ENCODE measurements at regions not wholly inside any gene's neighbourhood (a gene's known extent, or its start where the extent isn't known, plus 50 kb on each side); places are given as distances from the start of the nearest gene placed in this dataset.
"Not testable (repeated sequence)": the region's sequence is repeated elsewhere in the genome, so short reads cannot be mapped to it uniquely, and the experiment has no call there.

GRCh38 chr12:128111333-128111732, 155.6 kb upstream of the TMEM132C start:
- no peak for DNase-seq (ENCODE audit: low read depth in 2 of 2)

- DNase-seq (ENCODE audit: low read depth in 2 of 2), result no peak
These were observed 155.0 kb upstream of the TMEM132C start for GRCh38 chr12:128111951-128112350.

- DNase-seq (ENCODE audit: low read depth in 2 of 2), result not testable (repeated sequence)
These were observed 153.7 kb upstream of the TMEM132C start for GRCh38 chr12:128113250-128113649.

GRCh38 chr12:128114485-128114884, 152.5 kb upstream of the TMEM132C start:
- DNase-seq (ENCODE audit: low read depth in 2 of 2), result no peak

GRCh38 chr12:128116537-128116936, 150.4 kb upstream of the TMEM132C start:
- no peak for DNase-seq (ENCODE audit: low read depth in 2 of 2)

GRCh38 chr12:128120035-128120434, 146.9 kb upstream of the TMEM132C start:
- no peak for DNase-seq (ENCODE audit: low read depth in 2 of 2)

GRCh38 chr12:128121424-128121823, 145.5 kb upstream of the TMEM132C start:
- DNase-seq (ENCODE audit: low read depth in 2 of 2), result no peak

- DNase-seq (ENCODE audit: low read depth in 2 of 2), result no peak
These were observed 143.9 kb upstream of the TMEM132C start for GRCh38 chr12:128123096-128123495.

GRCh38 chr12:128131955-128132354, 135.0 kb upstream of the TMEM132C start:
- DNase-seq (ENCODE audit: low read depth in 2 of 2), result no peak

- DNase-seq (ENCODE audit: low read depth in 2 of 2), result no peak
These were observed 133.5 kb upstream of the TMEM132C start for GRCh38 chr12:128133321-128134073.

- DNase-seq (ENCODE audit: low read depth in 2 of 2), result no peak
These were observed 129.8 kb upstream of the TMEM132C start for GRCh38 chr12:128137140-128137539.

GRCh38 chr12:128138125-128138524, 128.8 kb upstream of the TMEM132C start:
- DNase-seq (ENCODE audit: low read depth in 2 of 2), result no peak

GRCh38 chr12:128140551-128140950, 126.4 kb upstream of the TMEM132C start:
- DNase-seq (ENCODE audit: low read depth in 2 of 2), result no peak

GRCh38 chr12:128150961-128151360, 116.0 kb upstream of the TMEM132C start:
- no peak for DNase-seq (ENCODE audit: low read depth in 2 of 2)

GRCh38 chr12:128155571-128155970, 111.4 kb upstream of the TMEM132C start:
- DNase-seq (ENCODE audit: low read depth in 2 of 2), result no peak

- DNase-seq (ENCODE audit: low read depth in 2 of 2), result no peak
These were observed 103.9 kb upstream of the TMEM132C start for GRCh38 chr12:128163086-128163485.

- DNase-seq (ENCODE audit: low read depth in 2 of 2), result no peak
These were observed 102.4 kb upstream of the TMEM132C start for GRCh38 chr12:128164533-128164932.

GRCh38 chr12:128165387-128165786, 101.6 kb upstream of the TMEM132C start:
- DNase-seq (ENCODE audit: low read depth in 2 of 2), result no peak

- DNase-seq (ENCODE audit: low read depth in 2 of 2), result no peak
These were observed 98.7 kb upstream of the TMEM132C start for GRCh38 chr12:128168273-128168672.

GRCh38 chr12:128170181-128170580, 96.8 kb upstream of the TMEM132C start:
- no peak for DNase-seq (ENCODE audit: low read depth in 2 of 2)

GRCh38 chr12:128178565-128178964, 88.4 kb upstream of the TMEM132C start:
- DNase-seq (ENCODE audit: low read depth in 2 of 2), result no peak

- no peak for DNase-seq (ENCODE audit: low read depth in 2 of 2)
These were observed 88.0 kb upstream of the TMEM132C start for GRCh38 chr12:128178966-128179365.

- DNase-seq (ENCODE audit: low read depth in 2 of 2), result no peak
These were observed 86.8 kb upstream of the TMEM132C start for GRCh38 chr12:128180166-128180565.

- DNase-seq (ENCODE audit: low read depth in 2 of 2), result no peak
These were observed 76.9 kb upstream of the TMEM132C start for GRCh38 chr12:128190052-128190451.
